Inflammatory macrophage treated with lipopolysaccharide for 1 hour (primary cell): ENCODE measurements at regions not wholly inside any gene's neighbourhood (a gene's known extent, or its start where the extent isn't known, plus 50 kb on each side); places are given as distances from the start of the nearest gene placed in this dataset.
A peak's percentile ranks its signal among the peaks of the same experiment; 100 is the strongest.

ENCODE experiments used
- DNase-seq, 2 donors: peaks; one replicate each; pipeline ENCODE4 v3.0.0-alpha.2; 2020 to 2022

DNA sequence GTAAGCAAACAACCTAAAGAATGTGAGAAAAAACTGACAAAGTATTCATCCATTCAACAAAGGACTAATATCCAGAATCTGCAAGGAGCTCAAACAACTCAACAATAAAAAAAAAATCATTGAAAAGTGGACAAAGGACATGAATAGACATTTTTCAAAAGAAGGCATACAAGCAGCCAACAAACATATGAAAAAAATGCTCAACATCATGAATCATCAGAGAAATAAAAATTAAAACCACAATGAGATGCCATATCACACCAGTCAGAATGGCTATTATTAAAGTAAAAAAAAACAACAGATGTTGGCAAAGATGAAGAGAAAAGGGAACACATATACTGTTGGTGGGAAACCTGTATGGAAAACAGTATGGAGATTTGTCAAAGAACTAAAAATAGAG lies 120.7 kb upstream of the ADGRL3 start:
- no peak for DNase-seq

DNA sequence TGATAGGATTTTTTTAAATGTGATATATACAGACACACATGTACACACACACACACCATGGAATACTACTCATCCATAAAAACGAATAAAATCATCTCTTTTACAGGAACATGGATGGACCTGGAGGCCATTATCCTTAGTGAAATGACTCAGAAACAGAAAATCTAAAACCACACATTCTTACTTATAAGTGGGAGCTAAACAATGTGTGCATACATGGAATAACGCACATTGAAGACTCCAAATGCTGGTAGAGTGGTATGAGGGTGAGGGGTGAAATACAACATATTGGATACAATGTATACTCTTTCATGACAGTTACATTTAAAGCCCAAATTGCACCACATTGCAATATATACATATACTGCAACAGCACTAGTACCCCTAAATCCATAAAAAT lies 120.2 kb upstream of the ADGRL3 start:
- no peak for DNase-seq

GRCh38 chr4:61085534-61085933 lies 114.6 kb upstream of the ADGRL3 start:
- DNase-seq, result no peak

DNA sequence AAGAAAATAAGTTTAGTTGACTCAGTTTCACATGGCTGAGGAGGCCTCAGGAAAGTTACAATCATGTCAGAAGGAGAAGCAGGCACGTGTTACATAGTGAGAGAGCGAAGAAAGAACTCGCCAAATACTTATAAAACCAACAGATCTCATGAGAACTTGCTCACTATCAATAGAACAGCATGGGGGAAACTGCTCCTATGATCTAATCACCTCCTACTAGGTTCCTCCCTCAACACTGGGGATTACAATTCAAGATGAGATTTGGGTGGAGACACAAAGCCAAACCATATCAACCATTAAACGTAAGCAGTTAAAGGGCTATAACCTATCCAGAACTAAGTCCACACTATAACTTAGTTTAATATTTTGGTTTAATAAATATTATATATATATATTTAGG lies 113.8 kb upstream of the ADGRL3 start:
- DNase-seq, result no peak

- no peak for DNase-seq
These were observed 113.1 kb upstream of the ADGRL3 start for GRCh38 chr4:61086979-61087378.

- DNase-seq, result no peak
These were observed 105.1 kb upstream of the ADGRL3 start for GRCh38 chr4:61094854-61095598.

DNA sequence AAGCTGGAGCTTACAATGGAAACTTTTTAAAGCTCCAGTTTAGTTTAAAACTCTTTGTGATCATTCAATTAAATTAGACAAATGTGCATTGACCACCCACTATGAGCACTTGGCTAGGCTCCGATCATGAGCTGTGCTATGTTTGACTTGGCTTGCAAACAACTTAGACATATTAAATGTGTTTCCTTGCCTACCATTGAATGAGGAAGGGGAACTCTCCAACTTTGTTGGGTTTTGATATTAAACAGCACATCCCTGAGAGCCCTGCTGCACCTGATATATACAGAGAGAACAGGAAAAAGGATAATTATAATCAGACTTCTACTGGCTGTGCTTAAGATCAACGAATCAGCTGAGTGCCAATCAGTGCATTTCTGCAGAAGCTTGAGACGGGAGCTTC lies 71.4 kb upstream of the ADGRL3 start:
- no peak for DNase-seq

- DNase-seq, result no peak
These were observed 70.2 kb upstream of the ADGRL3 start for GRCh38 chr4:61129971-61130370.

GRCh38 chr4:61143461-61143860 lies 56.7 kb upstream of the ADGRL3 start:
- no peak for DNase-seq

DNA sequence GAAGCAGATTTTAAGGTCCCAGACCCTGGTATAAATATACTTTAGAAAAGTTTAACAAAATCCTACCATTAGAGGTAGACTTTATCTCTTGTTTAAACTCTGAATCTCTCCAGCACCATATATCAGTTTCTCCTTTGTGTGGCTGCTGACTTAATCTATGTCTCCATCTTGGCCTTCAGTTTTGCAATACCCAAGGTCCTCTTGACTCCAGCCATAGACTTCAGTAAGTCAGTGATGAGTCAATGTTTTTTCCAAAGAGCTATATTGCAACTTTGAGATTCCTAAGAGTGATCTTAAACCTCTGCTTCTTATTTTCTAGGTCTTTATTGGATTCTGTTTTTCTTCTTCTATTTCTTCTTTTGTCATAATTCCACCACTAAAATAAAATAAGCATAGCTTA lies 50.8 kb upstream of the ADGRL3 start:
- peak; percentile 10 to 34 for DNase-seq
